SK-N-SH treated with all-trans-retinoic acid at 6 μM for 48 hours (cell line): ENCODE measurements at regions not wholly inside any gene's neighbourhood (a gene's known extent, or its start where the extent isn't known, plus 50 kb on each side); places are given as distances from the start of the nearest gene placed in this dataset.

Source experiments
- ATAC-seq: fragments of 200-7000 bp; cut with Tn5 transposase; 3 replicates; pipeline ENCODE4 v1.9.1; 2020; ENCODE audit warnings: mild to moderate bottlenecking, moderate library complexity
- CREB5 ChIP-seq: fragments of 250-450 bp; sonication (Bioruptor Pico); IDR thresholded peaks from 2 replicates; pipeline ENCODE4 v1.5.1; 2020; ENCODE audit warnings: low read depth, mild to moderate bottlenecking, moderate library complexity
- CSDC2 ChIP-seq: fragments of 250-450 bp; sonication (Bioruptor Pico); IDR thresholded peaks from 2 replicates; pipeline ENCODE4 v1.5.0; 2020; ENCODE audit warnings: mild to moderate bottlenecking, moderate library complexity
- CSRNP3 ChIP-seq: fragments of 250-450 bp; sonication (Bioruptor Pico); IDR thresholded peaks from 2 replicates; pipeline ENCODE4 v1.5.1; 2021; ENCODE audit warnings: mild to moderate bottlenecking, moderate library complexity
- ESRRG ChIP-seq: fragments of 250-450 bp; sonication (Bioruptor Pico); IDR thresholded peaks from 2 replicates; pipeline ENCODE4 v1.6.1; 2021; ENCODE audit warnings: mild to moderate bottlenecking
- GLIS3 ChIP-seq: fragments of 250-450 bp; sonication (Bioruptor Pico); IDR thresholded peaks from 2 replicates; pipeline ENCODE4 v1.5.0; 2020; ENCODE audit warnings: mild to moderate bottlenecking, moderate library complexity
- OSR1 ChIP-seq: fragments of 250-450 bp; sonication (Bioruptor Pico); IDR thresholded peaks from 2 replicates; pipeline ENCODE4 v1.8.0; 2022; ENCODE audit warnings: moderate library complexity, mild to moderate bottlenecking, inconsistent platforms
- PATZ1 ChIP-seq: fragments of 250-450 bp; sonication (Bioruptor Pico); IDR thresholded peaks from 2 replicates; pipeline ENCODE4 v1.8.0; 2020; ENCODE audit warnings: mild to moderate bottlenecking, moderate library complexity, borderline replicate concordance
- POU6F1 ChIP-seq: fragments of 250-450 bp; sonication (Bioruptor Pico); IDR thresholded peaks from 2 replicates; pipeline ENCODE4 v1.8.0; 2021; ENCODE audit warnings: low read depth, mild to moderate bottlenecking, moderate library complexity, borderline replicate concordance
- PPARA ChIP-seq: fragments of 250-450 bp; sonication (Bioruptor Pico); IDR thresholded peaks from 2 replicates; pipeline ENCODE4 v1.5.0; 2020; ENCODE audit warnings: mild to moderate bottlenecking, borderline replicate concordance
- RARB ChIP-seq: fragments of 250-450 bp; sonication (Bioruptor Pico); IDR thresholded peaks from 2 replicates; pipeline ENCODE4 v1.8.0; 2021; ENCODE audit warnings: mild to moderate bottlenecking, moderate library complexity
- SNAI2 ChIP-seq: fragments of 250-450 bp; sonication (Bioruptor Pico); IDR thresholded peaks from 2 replicates; pipeline ENCODE4 v1.5.0; 2020; ENCODE audit warnings: mild to moderate bottlenecking, moderate library complexity
- TCF4 ChIP-seq: fragments of 250-450 bp; sonication (Bioruptor Pico); IDR thresholded peaks from 2 replicates; pipeline ENCODE4 v1.8.0; 2021; ENCODE audit warnings: mild to moderate bottlenecking, moderate library complexity, borderline replicate concordance
- TOX ChIP-seq: fragments of 250-450 bp; sonication (Bioruptor Pico); IDR thresholded peaks from 2 replicates; pipeline ENCODE4 v1.8.0; 2021; ENCODE audit warnings: mild to moderate bottlenecking, moderate library complexity, borderline replicate concordance
- TSHZ2 ChIP-seq: fragments of 250-450 bp; sonication (Bioruptor Pico); IDR thresholded peaks from 2 replicates; pipeline ENCODE4 v1.5.0; 2020; ENCODE audit warnings: mild to moderate bottlenecking, moderate library complexity
- ZC3H10 ChIP-seq: fragments of 250-450 bp; sonication (Bioruptor Pico); IDR thresholded peaks from 2 replicates; pipeline ENCODE4 v1.5.1; 2021; ENCODE audit warnings: mild to moderate bottlenecking, moderate library complexity
- ZFP3 ChIP-seq: fragments of 250-450 bp; sonication (Bioruptor Pico); IDR thresholded peaks from 2 replicates; pipeline ENCODE4 v1.5.0; 2020; ENCODE audit warnings: mild to moderate bottlenecking, moderate library complexity
- ZFP30 ChIP-seq: fragments of 450-650 bp; formaldehyde crosslinking; IDR thresholded peaks from 2 replicates; pipeline ENCODE4 v1.5.0; 2022; ENCODE audit warnings: mild to moderate bottlenecking, moderate library complexity
- ZNF565 ChIP-seq: fragments of 450-650 bp; formaldehyde crosslinking; conservative IDR thresholded peaks from 2 replicates; pipeline ENCODE4 v1.5.0; 2020; ENCODE audit warnings: low read depth, mild to moderate bottlenecking, moderate library complexity
- ZNF70 ChIP-seq: fragments of 450-650 bp; formaldehyde crosslinking; IDR thresholded peaks from 2 replicates; pipeline ENCODE4 v1.5.0; 2020; ENCODE audit warnings: mild to moderate bottlenecking, moderate library complexity
- ZNF8 ChIP-seq: fragments of 450-650 bp; formaldehyde crosslinking; IDR thresholded peaks from 2 replicates; pipeline ENCODE4 v1.5.0; 2020; ENCODE audit warnings: mild to moderate bottlenecking, moderate library complexity

- no peak for ATAC-seq
These were observed 53.5 kb upstream of the UNC5B start for GRCh38 chr10:71158902-71159301.

GRCh38 chr10:71159892-71160291 is 52.5 kb upstream of the UNC5B start:
- TF ChIP-seq TCF4 (CRISPR knock-in tag) (no peak), PPARA (CRISPR knock-in tag) (no peak), ZNF70 (CRISPR knock-in tag) (no peak), RARB (CRISPR knock-in tag) (no peak)
- ATAC-seq = no peak

More at GRCh38 chr10:71158902-71159301, 53.5 kb upstream of the UNC5B start:
- TF ChIP-seq TSHZ2 (CRISPR knock-in tag) (no peak), ZNF70 (CRISPR knock-in tag) (no peak), ZNF565 (CRISPR knock-in tag) (no peak), ZNF8 (CRISPR knock-in tag) (no peak), ZFP3 (CRISPR knock-in tag) (no peak), PATZ1 (CRISPR knock-in tag) (no peak), CSDC2 (CRISPR knock-in tag) (no peak), RARB (CRISPR knock-in tag) (no peak), ZC3H10 (no peak), GLIS3 (CRISPR knock-in tag) (no peak), TCF4 (CRISPR knock-in tag) (no peak), CREB5 (no peak), ESRRG (no peak), ZFP30 (CRISPR knock-in tag) (no peak), CSRNP3 (CRISPR knock-in tag) (no peak), TOX (CRISPR knock-in tag) (no peak), SNAI2 (no peak), OSR1 (CRISPR knock-in tag) (no peak)

- no peak for ATAC-seq
- TF ChIP-seq ZFP3 (CRISPR knock-in tag) (no peak), TSHZ2 (CRISPR knock-in tag) (no peak), RARB (CRISPR knock-in tag) (no peak), CSDC2 (CRISPR knock-in tag) (no peak), PATZ1 (CRISPR knock-in tag) (no peak), POU6F1 (CRISPR knock-in tag) (no peak), ZFP30 (CRISPR knock-in tag) (no peak), TOX (CRISPR knock-in tag) (no peak), CREB5 (no peak), ZNF70 (CRISPR knock-in tag) (no peak), PPARA (CRISPR knock-in tag) (no peak), ESRRG (no peak)
These were observed 50.9 kb upstream of the UNC5B start for GRCh38 chr10:71161425-71161824.
